Glutamatergic neuron (in vitro differentiated cells): ENCODE measurements at regions not wholly inside any gene's neighbourhood (a gene's known extent, or its start where the extent isn't known, plus 50 kb on each side); places are given as distances from the start of the nearest gene placed in this dataset.

Experiments used
- DNase-seq: peaks from one replicate; pipeline ENCODE4 v3.0.0; 2022
- H3K27ac Mint-ChIP-seq: one replicate; pipeline ENCODE4 v1.8.0; 2020; ENCODE audit warnings: mild to moderate bottlenecking, mixed read lengths, inconsistent platforms; ENCODE audit not compliant: unreplicated experiment
- H3K27me3 Mint-ChIP-seq: one replicate; pipeline ENCODE4 v1.8.0; 2020; ENCODE audit warnings: mild to moderate bottlenecking, moderate library complexity, mixed read lengths, inconsistent platforms; ENCODE audit not compliant: unreplicated experiment
- H3K36me3 Mint-ChIP-seq: one replicate; pipeline ENCODE4 v1.8.0; 2020; ENCODE audit warnings: mild to moderate bottlenecking, mixed read lengths, inconsistent platforms; ENCODE audit not compliant: unreplicated experiment
- H3K4me1 Mint-ChIP-seq: one replicate; pipeline ENCODE4 v1.8.0; 2020; ENCODE audit warnings: mild to moderate bottlenecking, low read depth, mixed read lengths, inconsistent platforms; ENCODE audit not compliant: unreplicated experiment
- H3K4me3 Mint-ChIP-seq: one replicate; pipeline ENCODE4 v1.8.0; 2020; ENCODE audit warnings: mild to moderate bottlenecking, mixed read lengths, inconsistent platforms; ENCODE audit not compliant: unreplicated experiment
- H3K9me3 Mint-ChIP-seq: one replicate; pipeline ENCODE4 v1.8.0; 2020; ENCODE audit warnings: mild to moderate bottlenecking, moderate library complexity, mixed read lengths, inconsistent platforms; ENCODE audit not compliant: unreplicated experiment
- TF ChIP-seq, protein P1 (sequence below): fragments of 200-600 bp; sonication (generic); IDR thresholded peaks from one replicate; pipeline ENCODE4 v1.5.0; 2021; ENCODE audit not compliant: partially characterized antibody, unreplicated experiment

DNA sequence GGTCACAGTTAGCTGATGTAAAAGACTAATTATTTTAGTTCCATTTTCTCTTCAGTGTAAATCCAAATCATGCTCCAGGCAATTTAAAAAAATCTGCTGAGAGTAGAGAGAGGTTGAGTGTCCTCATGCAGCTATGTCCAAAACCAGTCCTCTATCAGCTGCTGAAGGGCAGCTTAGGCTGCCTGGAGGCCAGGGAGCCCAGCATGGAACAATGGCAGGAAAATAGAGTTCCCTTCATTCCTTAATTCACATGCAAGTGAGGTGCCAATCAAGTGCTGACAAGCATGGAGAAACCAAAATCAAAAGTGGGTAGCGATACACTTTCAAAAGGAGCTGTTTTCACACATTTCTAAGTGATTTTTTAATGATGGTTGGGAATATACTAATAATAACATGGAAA is 78.3 kb upstream of the POU5F2 start:
- Mint-ChIP-seq H3K36me3 (peaks cover under 1% of the 10 kb centered on the region), H3K9me3 (no peaks in the 10 kb centered on the region), H3K4me3 (no peak overlapping the region), H3K27me3 (no peaks in the 10 kb centered on the region), H3K27ac (no peak overlapping the region), H3K4me1 (no peaks in the 10 kb centered on the region)
- no peak for DNase-seq
- TF ChIP-seq, protein P1, sequence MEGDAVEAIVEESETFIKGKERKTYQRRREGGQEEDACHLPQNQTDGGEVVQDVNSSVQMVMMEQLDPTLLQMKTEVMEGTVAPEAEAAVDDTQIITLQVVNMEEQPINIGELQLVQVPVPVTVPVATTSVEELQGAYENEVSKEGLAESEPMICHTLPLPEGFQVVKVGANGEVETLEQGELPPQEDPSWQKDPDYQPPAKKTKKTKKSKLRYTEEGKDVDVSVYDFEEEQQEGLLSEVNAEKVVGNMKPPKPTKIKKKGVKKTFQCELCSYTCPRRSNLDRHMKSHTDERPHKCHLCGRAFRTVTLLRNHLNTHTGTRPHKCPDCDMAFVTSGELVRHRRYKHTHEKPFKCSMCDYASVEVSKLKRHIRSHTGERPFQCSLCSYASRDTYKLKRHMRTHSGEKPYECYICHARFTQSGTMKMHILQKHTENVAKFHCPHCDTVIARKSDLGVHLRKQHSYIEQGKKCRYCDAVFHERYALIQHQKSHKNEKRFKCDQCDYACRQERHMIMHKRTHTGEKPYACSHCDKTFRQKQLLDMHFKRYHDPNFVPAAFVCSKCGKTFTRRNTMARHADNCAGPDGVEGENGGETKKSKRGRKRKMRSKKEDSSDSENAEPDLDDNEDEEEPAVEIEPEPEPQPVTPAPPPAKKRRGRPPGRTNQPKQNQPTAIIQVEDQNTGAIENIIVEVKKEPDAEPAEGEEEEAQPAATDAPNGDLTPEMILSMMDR: no peak

DNA sequence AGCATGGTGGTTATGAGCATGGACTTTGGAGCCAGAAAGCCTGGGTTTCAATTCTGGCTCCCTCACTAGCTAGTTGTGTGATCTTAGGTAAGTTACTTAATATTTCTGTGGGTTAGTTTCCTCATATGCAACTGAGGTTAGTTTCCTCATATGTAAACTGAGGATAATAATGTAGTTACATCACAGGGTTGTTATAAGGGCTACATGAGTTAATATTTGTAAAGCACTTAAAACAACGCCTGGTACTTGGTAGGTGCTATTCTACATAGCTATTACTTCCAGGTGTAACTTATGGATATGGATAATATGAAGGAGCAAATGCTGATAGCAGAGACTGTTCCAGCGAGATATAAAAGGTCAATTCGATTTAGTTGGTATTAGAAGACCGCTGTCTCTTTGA is 69.4 kb upstream of the POU5F2 start:
- Mint-ChIP-seq H3K27ac (no peak overlapping the region), H3K9me3 (no peaks in the 10 kb centered on the region), H3K4me1 (no peaks in the 10 kb centered on the region), H3K4me3 (no peak overlapping the region), H3K27me3 (no peaks in the 10 kb centered on the region), H3K36me3 (no peaks in the 10 kb centered on the region)
- TF ChIP-seq, protein P1: no peak
- DNase-seq: no peak

DNA sequence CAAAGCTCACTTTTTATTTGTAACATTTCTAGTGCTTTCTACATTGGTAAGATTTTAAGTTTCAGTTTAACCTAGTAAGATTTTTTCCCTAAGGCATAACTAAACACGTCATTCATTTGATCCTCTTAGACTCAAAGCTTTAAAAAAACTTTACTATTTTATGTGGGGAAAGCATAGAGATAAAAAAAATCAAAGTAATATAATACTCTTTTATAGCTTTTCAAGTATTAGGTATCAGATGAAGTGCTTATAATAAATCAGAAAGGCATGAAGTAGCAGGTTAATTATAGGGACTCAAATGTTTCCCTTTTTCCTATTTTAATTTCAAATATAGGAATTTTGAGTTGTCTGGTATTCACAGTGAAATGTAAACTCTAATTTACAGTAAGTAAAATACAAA is 68.0 kb upstream of the POU5F2 start:
- no peaks in the 10 kb centered on the region for H3K4me1 Mint-ChIP-seq
- H3K27ac Mint-ChIP-seq: no peak overlapping the region
- no peak overlapping the region for H3K4me3 Mint-ChIP-seq
- H3K36me3 Mint-ChIP-seq: no peaks in the 10 kb centered on the region
- no peaks in the 10 kb centered on the region for H3K27me3 Mint-ChIP-seq
- no peak for DNase-seq
- H3K9me3 Mint-ChIP-seq: no peaks in the 10 kb centered on the region
- TF ChIP-seq, protein P1: no peak

DNA sequence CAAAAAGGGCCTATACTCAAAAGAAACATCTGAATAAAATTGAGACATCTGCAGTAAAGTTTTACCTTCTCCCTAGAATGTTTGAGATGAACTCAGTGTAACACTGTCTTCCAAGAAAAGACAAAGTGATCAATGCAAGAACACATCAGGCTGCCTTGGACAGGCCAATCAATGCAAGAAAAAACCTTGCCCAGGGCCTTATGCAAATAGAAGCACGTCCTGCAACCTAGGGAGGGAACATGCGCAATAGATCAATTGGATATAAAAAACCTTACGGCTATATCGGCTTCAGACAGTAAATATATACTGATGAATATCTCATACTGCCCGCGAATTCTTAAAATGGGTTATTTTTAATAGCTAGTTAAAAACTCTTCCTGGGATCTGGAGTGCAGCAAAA is 66.4 kb upstream of the POU5F2 start:
- no peaks in the 10 kb centered on the region for H3K27me3 Mint-ChIP-seq
- H3K4me1 Mint-ChIP-seq: no peaks in the 10 kb centered on the region
- H3K4me3 Mint-ChIP-seq: no peak overlapping the region
- DNase-seq: no peak
- H3K36me3 Mint-ChIP-seq: no peaks in the 10 kb centered on the region
- TF ChIP-seq, protein P1: no peak
- no peaks in the 10 kb centered on the region for H3K9me3 Mint-ChIP-seq
- no peak overlapping the region for H3K27ac Mint-ChIP-seq

DNA sequence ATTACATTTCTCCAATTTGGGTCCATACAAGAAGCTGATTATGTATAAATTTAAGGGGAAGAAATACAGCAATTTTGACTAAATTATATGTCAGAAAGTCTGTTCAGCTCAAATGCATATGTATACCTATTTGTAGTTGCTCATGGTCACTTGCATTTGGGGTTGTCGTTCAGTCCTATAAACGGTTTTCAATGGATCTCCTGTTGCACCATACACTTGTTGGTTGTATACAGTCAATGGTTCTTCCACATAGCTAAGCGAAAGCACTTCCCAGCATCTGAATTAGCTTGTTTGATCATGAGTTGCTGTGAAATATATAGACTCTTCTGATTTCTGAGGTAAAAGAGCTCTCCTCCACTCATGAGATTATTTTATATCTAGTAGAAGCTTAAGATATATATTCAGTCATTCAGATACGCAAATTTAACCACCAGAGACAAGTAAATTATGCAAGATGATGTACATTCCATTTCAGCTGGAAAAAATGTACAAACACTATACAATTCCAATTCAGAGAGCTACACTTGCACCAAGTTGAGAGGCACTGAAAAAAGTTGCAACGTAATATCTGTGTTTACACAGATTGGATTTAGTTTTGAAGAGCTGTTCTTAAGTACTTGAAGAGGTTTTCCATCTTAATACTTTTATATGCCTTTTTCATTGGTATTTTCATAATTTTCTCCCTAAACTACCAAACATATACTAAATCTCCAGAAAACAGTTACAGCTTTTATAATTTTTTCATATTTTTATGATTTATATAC is 64.4 kb upstream of the POU5F2 start:
- no peaks in the 10 kb centered on the region for H3K4me1 Mint-ChIP-seq
- no peaks in the 10 kb centered on the region for H3K9me3 Mint-ChIP-seq
- TF ChIP-seq, protein P1: no peak
- no peaks in the 10 kb centered on the region for H3K36me3 Mint-ChIP-seq
- DNase-seq: no peak
- H3K27me3 Mint-ChIP-seq: no peaks in the 10 kb centered on the region
- no peak overlapping the region for H3K4me3 Mint-ChIP-seq
- no peak overlapping the region for H3K27ac Mint-ChIP-seq
